Keratinocyte (primary cell): ENCODE measurements at regions not wholly inside any gene's neighbourhood (a gene's known extent, or its start where the extent isn't known, plus 50 kb on each side); places are given as distances from the start of the nearest gene placed in this dataset.

Experiments
- DNase-seq: peaks from one replicate; pipeline ENCODE4 v3.0.0-alpha.2; 2011; ENCODE audit warnings: low read depth, missing footprints, low spot score
- FAIRE-seq: peaks from 2 replicates; lab custom pipeline; 2011; peaks lifted over from hg19 to GRCh38; lab: Jason Lieb, UNC
- H2AFZ ChIP-seq: 2 replicates; pipeline ENCODE4 v1.6.0; 2012; ENCODE audit warnings: low read length, control low read depth, inconsistent platforms; ENCODE audit not compliant: control insufficient read depth
- H3K27ac ChIP-seq: 2 replicates; pipeline ENCODE4 v1.5.1; 2011; ENCODE audit warnings: low read length; ENCODE audit not compliant: control insufficient read depth, insufficient read depth
- H3K27me3 ChIP-seq: 3 replicates; pipeline ENCODE4 v1.6.0; 2011; ENCODE audit warnings: low read length; ENCODE audit not compliant: control insufficient read depth, insufficient read depth; ENCODE audit errors: extremely low read depth
- H3K36me3 ChIP-seq, 2 experiments: 2 replicates in 1 of 2; 3 replicates in 1 of 2; pipeline ENCODE4 v1.5.1; 2011; ENCODE audit warnings: low read length in 2 of 2, mild to moderate bottlenecking in 1 of 2; ENCODE audit not compliant: control insufficient read depth in 2 of 2, insufficient read depth in 2 of 2; ENCODE audit errors: extremely low read depth in 1 of 2
- H3K4me1 ChIP-seq: 3 replicates; pipeline ENCODE4 v1.5.1; 2011; ENCODE audit warnings: low read length; ENCODE audit not compliant: control insufficient read depth, insufficient read depth; ENCODE audit errors: extremely low read depth
- H3K4me2 ChIP-seq: 3 replicates; pipeline ENCODE4 v1.6.0; 2011; ENCODE audit warnings: low read depth, low read length; ENCODE audit not compliant: control insufficient read depth, insufficient read depth; ENCODE audit errors: extremely low read depth
- H3K4me3 ChIP-seq, 3 experiments: fragments of 200-600 bp in 1 of 3; sonication (generic) in 1 of 3; 2 replicates in 2 of 3; 3 replicates in 1 of 3; pipeline ENCODE4 v1.5.1; 2011 to 2016; ENCODE audit warnings: low read length in 3 of 3, mild to moderate bottlenecking in 3 of 3, control low read depth in 2 of 3, inconsistent platforms in 1 of 3, low read depth in 1 of 3, mixed read lengths in 1 of 3, mixed run types in 1 of 3, moderate library complexity in 1 of 3; ENCODE audit not compliant: control insufficient read depth in 2 of 3, insufficient read depth in 2 of 3; ENCODE audit errors: extremely low read depth in 1 of 3
- H3K79me2 ChIP-seq: 2 replicates; pipeline ENCODE4 v1.6.0; 2012; ENCODE audit warnings: low read length; ENCODE audit not compliant: control insufficient read depth, insufficient read depth
- H3K9ac ChIP-seq: 3 replicates; pipeline ENCODE4 v1.6.0; 2011; ENCODE audit warnings: low read length; ENCODE audit not compliant: control insufficient read depth, insufficient read depth; ENCODE audit errors: extremely low read depth
- H3K9me1 ChIP-seq: 3 replicates; pipeline ENCODE4 v1.6.0; 2011; ENCODE audit warnings: low read length; ENCODE audit not compliant: control insufficient read depth, insufficient read depth; ENCODE audit errors: extremely low read depth
- H3K9me3 ChIP-seq: 2 replicates; pipeline ENCODE4 v1.5.1; 2012; ENCODE audit warnings: low read depth, low read length; ENCODE audit not compliant: control insufficient read depth
- H4K20me1 ChIP-seq: 3 replicates; pipeline ENCODE4 v1.6.0; 2011; ENCODE audit warnings: low read length; ENCODE audit not compliant: control insufficient read depth, insufficient read depth; ENCODE audit errors: extremely low read depth
- CTCF ChIP-seq, 3 experiments: IDR thresholded peaks in 1 of 3; conservative IDR thresholded peaks in 1 of 3; optimal IDR thresholded peaks in 1 of 3; 2 replicates in 2 of 3; 3 replicates in 1 of 3; pipeline versions ENCODE3 to v1.5.1; 2011; ENCODE audit warnings: low read length in 3 of 3, mild to moderate bottlenecking in 3 of 3, moderate library complexity in 2 of 3, control low read depth in 1 of 3, inconsistent platforms in 1 of 3; ENCODE audit not compliant: insufficient read depth in 2 of 3; ENCODE audit errors: extremely low read depth in 1 of 3
- EZH2 ChIP-seq: IDR thresholded peaks from one replicate; pipeline ENCODE4 v1.6.1; 2012; ENCODE audit warnings: inconsistent platforms, mild to moderate bottlenecking, low read length, moderate library complexity
- dilution Hi-C: fragments of 300-500 bp; cut with MboI; formaldehyde crosslinking; loops from one replicate; pipeline ENCODE4 v1.7.0; 2020; ENCODE audit warnings: low sequenced_read_pairs; ENCODE audit not compliant: extremely low pct_ligation_motif_present

- dilution Hi-C loops: no loop called here
- Histone ChIP-seq H3K4me3 (no peak overlapping the region), H3K9me3 (no peaks in the 10 kb centered on the region), H3K27ac (no peak overlapping the region), H3K4me2 (no peak overlapping the region), H4K20me1 (no peaks in the 10 kb centered on the region), H2AFZ (no peak overlapping the region), H3K4me1 (no peaks in the 10 kb centered on the region), H3K9ac (no peak overlapping the region), H3K79me2 (no peaks in the 10 kb centered on the region), H3K27me3 (no peaks in the 10 kb centered on the region), H3K9me1 (no peaks in the 10 kb centered on the region), H3K36me3 (no peaks in the 10 kb centered on the region)
- no peak for TF ChIP-seq CTCF (optimal IDR thresholded peaks at IDR 0.05 in 1 of 3, IDR thresholded peaks at IDR 0.05 in 1 of 3, conservative IDR thresholded peaks at IDR 0.05 in 1 of 3; ENCODE audit: extremely low read depth in 1 of 3, insufficient read depth in 2 of 3, low read length in 3 of 3)
- no peak for TF ChIP-seq EZH2
- DNase-seq: no peak
- FAIRE-seq: no peak
These were observed 1118.5 kb upstream of the EYS start for GRCh38 chr6:66825539-66825938.

GRCh38 chr6:66814156-66814555 is 1107.1 kb upstream of the EYS start:
- Histone ChIP-seq H3K9ac (no peak overlapping the region), H3K9me1 (no peaks in the 10 kb centered on the region), H3K9me3 (no peaks in the 10 kb centered on the region), H3K79me2 (no peaks in the 10 kb centered on the region), H2AFZ (no peak overlapping the region), H3K4me2 (no peak overlapping the region), H3K4me1 (no peaks in the 10 kb centered on the region), H4K20me1 (no peaks in the 10 kb centered on the region), H3K27ac (no peak overlapping the region), H3K36me3 (no peaks in the 10 kb centered on the region), H3K27me3 (no peaks in the 10 kb centered on the region), H3K4me3 (no peak overlapping the region)
- dilution Hi-C loops: no loop called here
- TF ChIP-seq CTCF (optimal IDR thresholded peaks at IDR 0.05 in 1 of 3, IDR thresholded peaks at IDR 0.05 in 1 of 3, conservative IDR thresholded peaks at IDR 0.05 in 1 of 3; ENCODE audit: extremely low read depth in 1 of 3, insufficient read depth in 2 of 3, low read length in 3 of 3) (no peak), EZH2 (no peak)
- no peak for FAIRE-seq
- DNase-seq: no peak
